OCI-LY3 (cell line): ENCODE measurements at regions not wholly inside any gene's neighbourhood (a gene's known extent, or its start where the extent isn't known, plus 50 kb on each side); places are given as distances from the start of the nearest gene placed in this dataset.

Experiments used
- H2AFZ ChIP-seq: fragments of 200-600, 300-600 bp; shearing (Covaris generic); 2 replicates; pipeline ENCODE4 v1.6.0; 2014; ENCODE audit warnings: antibody characterized with exemption, low read depth, low read length
- H3K27ac ChIP-seq: fragments of 200-600, 300-600 bp; sonication (generic); 2 replicates; pipeline ENCODE4 v1.5.1; 2014; ENCODE audit warnings: mild to moderate bottlenecking, low read length, moderate library complexity, mixed read lengths
- H3K27me3 ChIP-seq: fragments of 200-600, 300-600 bp; sonication (generic); 2 replicates; pipeline ENCODE4 v1.6.1; 2014; ENCODE audit warnings: low read depth, low read length, mixed read lengths
- H3K36me3 ChIP-seq: fragments of 200-600, 300-600 bp; sonication (generic); replicated peaks from 2 replicates; pipeline ENCODE3; 2014; ENCODE audit warnings: low read depth, low read length, mixed read lengths
- H3K4me1 ChIP-seq: fragments of 300-600, 200-600 bp; sonication (generic); 2 replicates; pipeline ENCODE4 v1.6.1; 2014; ENCODE audit warnings: low read length, mixed read lengths
- H3K4me2 ChIP-seq: fragments of 200-600, 300-600 bp; sonication (generic); 2 replicates; pipeline ENCODE4 v1.6.1; 2014; ENCODE audit warnings: low read length, mixed read lengths
- H3K4me3 ChIP-seq: fragments of 300-600, 200-600 bp; sonication (generic); 2 replicates; pipeline ENCODE4 v1.5.1; 2014; ENCODE audit warnings: antibody characterized with exemption, mild to moderate bottlenecking, low read length, moderate library complexity
- H3K79me2 ChIP-seq: fragments of 300-600, 200-600 bp; shearing (Covaris generic); 2 replicates; pipeline ENCODE4 v1.6.1; 2014; ENCODE audit warnings: mild to moderate bottlenecking, low read length, mixed read lengths
- H3K9ac ChIP-seq: fragments of 300-600, 200-600 bp; shearing (Covaris generic); 2 replicates; pipeline ENCODE4 v1.6.0; 2014; ENCODE audit warnings: mild to moderate bottlenecking, low read length, moderate library complexity
- H3K9me3 ChIP-seq: fragments of 200-600, 300-600 bp; shearing (Covaris generic); 2 replicates; pipeline ENCODE4 v1.6.1; 2014; ENCODE audit warnings: low read length, mixed read lengths; ENCODE audit not compliant: insufficient read depth
- H4K20me1 ChIP-seq: fragments of 200-600, 300-600 bp; sonication (generic); 2 replicates; pipeline ENCODE4 v1.6.1; 2016; ENCODE audit warnings: low read length, mixed read lengths; ENCODE audit not compliant: insufficient read depth
- CTCF ChIP-seq: fragments of 200-600, 300-600 bp; sonication (generic); IDR thresholded peaks from 2 replicates; pipeline ENCODE4 v1.5.1; 2014; ENCODE audit warnings: antibody characterized with exemption, low read length, low read depth
- EZH2phosphoT487 ChIP-seq: fragments of 200-600 bp; shearing (Covaris generic); IDR thresholded peaks from 2 replicates; pipeline ENCODE4 v1.6.1; 2018; ENCODE audit warnings: antibody characterized with exemption, mixed run types, low read depth

- Histone ChIP-seq H3K9me3 (no peaks in the 10 kb centered on the region), H3K27me3 (no peaks in the 10 kb centered on the region), H3K36me3 (no peaks in the 10 kb centered on the region), H3K4me2 (peak overlapping the region; percentile 62), H3K4me3 (0 out of 2 replicates have a peak overlapping the region, but pooled peaks have one; percentile 10), H3K9ac (peak overlapping the region; percentile 25; the same call in 1 of the 2 replicates), H2AFZ (peak overlapping the region; percentile 72), H3K27ac (peak overlapping the region; percentile 79), H3K4me1 (peaks cover 37% of the 10 kb centered on the region), H4K20me1 (no peaks in the 10 kb centered on the region), H3K79me2 (no peaks in the 10 kb centered on the region)
- TF ChIP-seq CTCF (no peak), EZH2phosphoT487 (no peak)
Measured at GRCh38 chr11:121767433-121767832, 314.7 kb upstream of the SORL1-AS1 start.

DNA sequence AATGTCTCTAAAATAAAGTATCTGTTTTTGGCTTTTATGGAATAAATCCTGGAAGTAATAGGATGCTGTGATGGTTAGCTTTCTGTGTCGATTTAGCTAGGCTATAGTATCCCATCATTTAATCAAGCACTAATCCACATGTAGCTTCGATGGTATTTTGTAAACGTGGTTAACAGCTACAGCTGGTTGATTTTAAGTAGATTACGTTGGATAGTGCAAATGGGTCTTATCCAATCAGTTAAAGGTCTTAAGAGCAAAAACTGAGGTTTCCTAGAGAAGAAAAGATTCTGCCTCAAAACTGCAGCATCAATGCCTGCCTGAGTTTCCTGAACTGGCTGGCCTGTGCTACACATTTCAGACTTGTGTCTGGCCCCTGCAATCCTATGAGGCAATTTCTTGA is 314.2 kb upstream of the SORL1-AS1 start:
- peak overlapping the region; percentile 79 for H3K27ac ChIP-seq

DNA sequence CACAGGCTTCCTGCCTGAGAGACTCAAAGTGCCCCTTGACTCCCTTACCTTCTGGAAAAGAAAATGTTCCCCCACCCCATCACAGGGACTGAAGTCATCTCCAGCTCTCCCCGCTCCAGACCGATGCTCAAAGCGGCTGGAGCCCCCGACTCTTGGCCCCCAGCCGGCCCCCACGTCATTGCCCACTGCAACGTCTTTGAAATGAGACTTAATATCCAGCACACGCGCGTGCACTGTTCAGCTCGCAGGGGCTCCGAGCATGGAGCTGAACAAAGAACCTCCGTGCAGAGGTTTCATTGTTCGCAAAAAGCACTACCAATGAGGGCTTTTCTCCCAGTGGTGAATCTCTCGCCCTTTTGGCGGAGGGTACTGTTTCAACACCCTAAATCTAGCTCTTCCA is 313.4 kb upstream of the SORL1-AS1 start:
- no peak for TF ChIP-seq CTCF
- no peak for TF ChIP-seq EZH2phosphoT487
- Histone ChIP-seq H4K20me1 (no peaks in the 10 kb centered on the region), H3K4me1 (peaks cover 38% of the 10 kb centered on the region), H3K4me2 (no peak overlapping the region), H3K36me3 (no peaks in the 10 kb centered on the region), H3K27ac (no peak overlapping the region), H2AFZ (no peak overlapping the region), H3K27me3 (no peaks in the 10 kb centered on the region), H3K9me3 (no peaks in the 10 kb centered on the region), H3K4me3 (no peak overlapping the region), H3K79me2 (no peaks in the 10 kb centered on the region), H3K9ac (no peak overlapping the region)

More for the DNA sequence above, 314.2 kb upstream of the SORL1-AS1 start:
- Histone ChIP-seq H2AFZ (0 out of 2 replicates have a peak overlapping the region, but pooled peaks have one; percentile 72), H4K20me1 (no peaks in the 10 kb centered on the region), H3K9me3 (no peaks in the 10 kb centered on the region), H3K79me2 (no peaks in the 10 kb centered on the region), H3K36me3 (no peaks in the 10 kb centered on the region), H3K27me3 (no peaks in the 10 kb centered on the region), H3K4me1 (peaks cover 38% of the 10 kb centered on the region), H3K9ac (no peak overlapping the region; the same call in 1 of the 2 replicates), H3K4me3 (no peak overlapping the region), H3K4me2 (peak overlapping the region; percentile 62; the same call in 1 of the 2 replicates)
- no peak for TF ChIP-seq EZH2phosphoT487
- no peak for TF ChIP-seq CTCF

- H3K36me3 ChIP-seq, result no peaks in the 10 kb centered on the region
- H3K9ac ChIP-seq, result peak overlapping the region; percentile 25; the same call in 1 of the 2 replicates
- H3K27me3 ChIP-seq, result no peaks in the 10 kb centered on the region
- H3K27ac ChIP-seq, result peak overlapping the region; percentile 50
- H3K4me1 ChIP-seq, result peaks cover 38% of the 10 kb centered on the region
- H3K4me3 ChIP-seq, result peak overlapping the region; percentile 60
- TF ChIP-seq EZH2phosphoT487 (no peak), CTCF (no peak)
- no peaks in the 10 kb centered on the region for H4K20me1 ChIP-seq
- H3K9me3 ChIP-seq, result no peaks in the 10 kb centered on the region
- peak overlapping the region; percentile 60 for H2AFZ ChIP-seq
- no peaks in the 10 kb centered on the region for H3K79me2 ChIP-seq
- peak overlapping the region; percentile 86 for H3K4me2 ChIP-seq
Measured at GRCh38 chr11:121763526-121763925, 310.8 kb upstream of the SORL1-AS1 start.
